Mesendoderm (in vitro differentiated cells): ENCODE measurements at regions not wholly inside any gene's neighbourhood (a gene's known extent, or its start where the extent isn't known, plus 50 kb on each side); places are given as distances from the start of the nearest gene placed in this dataset.

Experiments used
- DNase-seq: peaks from one replicate; pipeline ENCODE4 v3.0.0; 2013
- H2AK5ac ChIP-seq: 2 replicates; pipeline ENCODE4 v1.6.1; 2013; ENCODE audit warnings: low read length, inconsistent platforms
- H2BK120ac ChIP-seq: 2 replicates; pipeline ENCODE4 v1.6.1; 2013; ENCODE audit warnings: low read depth, mild to moderate bottlenecking, low read length, moderate library complexity, mixed read lengths
- H2BK15ac ChIP-seq: replicated peaks from 2 replicates; pipeline ENCODE4 v1.6.1; 2013; ENCODE audit warnings: low read depth, mild to moderate bottlenecking, moderate library complexity
- H2BK5ac ChIP-seq: 2 replicates; pipeline ENCODE4 v1.6.1; 2013; ENCODE audit warnings: low read length, inconsistent platforms
- H3K18ac ChIP-seq: 2 replicates; pipeline ENCODE4 v1.6.1; 2013; ENCODE audit warnings: mild to moderate bottlenecking, low read length, mixed read lengths
- H3K23ac ChIP-seq: one replicate; pipeline ENCODE4 v1.6.1; 2013; ENCODE audit warnings: low read length
- H3K27ac ChIP-seq: 2 replicates; pipeline ENCODE4 v1.5.1; 2013; ENCODE audit warnings: low read depth, mild to moderate bottlenecking, inconsistent platforms, low read length, moderate library complexity
- H3K27me3 ChIP-seq: 2 replicates; pipeline ENCODE4 v1.6.1; 2013; ENCODE audit warnings: low read length, control low read depth, mild to moderate bottlenecking, inconsistent platforms; ENCODE audit not compliant: insufficient read depth, poor library complexity
- H3K36me3 ChIP-seq: 2 replicates; pipeline ENCODE4 v1.6.1; 2013; ENCODE audit warnings: low read length, inconsistent platforms; ENCODE audit not compliant: control insufficient read depth, insufficient read depth
- H3K4ac ChIP-seq: one replicate; pipeline ENCODE4 v1.6.1; 2013; ENCODE audit warnings: low read depth, mild to moderate bottlenecking, low read length, moderate library complexity
- H3K4me1 ChIP-seq: 2 replicates; pipeline ENCODE4 v1.6.1; 2013; ENCODE audit warnings: low read depth, low read length, inconsistent platforms; ENCODE audit not compliant: control insufficient read depth
- H3K4me2 ChIP-seq: 2 replicates; pipeline ENCODE4 v1.6.1; 2013; ENCODE audit warnings: low read length
- H3K4me3 ChIP-seq: 2 replicates; pipeline ENCODE4 v1.5.1; 2013; ENCODE audit warnings: mild to moderate bottlenecking, low read length
- H3K56ac ChIP-seq: one replicate; pipeline ENCODE4 v1.6.1; 2013; ENCODE audit warnings: low read length
- H3K79me1 ChIP-seq: 2 replicates; pipeline ENCODE4 v1.6.1; 2013; ENCODE audit warnings: low read length, inconsistent platforms
- H3K79me2 ChIP-seq: 2 replicates; pipeline ENCODE4 v1.6.1; 2013; ENCODE audit warnings: mild to moderate bottlenecking, low read length; ENCODE audit not compliant: control insufficient read depth, insufficient read depth
- H3K9ac ChIP-seq: 2 replicates; pipeline ENCODE4 v1.6.1; 2013; ENCODE audit warnings: low read length, inconsistent platforms
- H4K5ac ChIP-seq: one replicate; pipeline ENCODE4 v1.6.1; 2013; ENCODE audit warnings: low read length
- H4K8ac ChIP-seq: one replicate; pipeline ENCODE4 v1.6.1; 2013; ENCODE audit warnings: low read depth, mild to moderate bottlenecking, control low read depth, low read length, moderate library complexity
- WGBS: extraction: QIAGEN DNeasy Blood & Tissue Kit; methylation state at CpG from one replicate; pipeline ENCODE4 v1.1.7; 2013; ENCODE audit warnings: low lambda C conversion rate, missing lambda C conversion rate; ENCODE audit not compliant: insufficient coverage; ENCODE audit errors: extremely low coverage; 5-methylcytosine and 5-hydroxymethylcytosine counted together

DNA sequence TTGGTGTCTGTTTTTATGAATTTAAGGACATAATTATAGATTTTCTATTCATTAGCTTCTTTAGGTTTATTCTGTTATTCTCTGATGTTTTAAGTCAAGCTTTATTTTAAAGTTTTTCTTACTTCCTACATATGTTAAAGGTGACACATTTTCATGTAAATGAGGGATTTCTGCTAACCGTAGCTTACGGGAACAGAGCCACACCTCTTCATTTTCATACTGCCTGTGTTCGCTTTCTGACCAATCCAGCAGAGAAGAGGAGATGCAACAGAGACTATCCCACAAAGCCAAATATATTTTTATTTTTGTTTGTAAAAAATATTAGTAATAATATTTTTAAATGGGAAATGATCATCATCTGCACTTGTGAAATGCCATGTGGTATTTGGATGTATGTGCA lies 774.1 kb downstream of the BRD1 start:
- Histone ChIP-seq H3K18ac (no peak overlapping the region), H3K4me1 (no peaks in the 10 kb centered on the region), H3K9ac (no peak overlapping the region), H3K36me3 (no peaks in the 10 kb centered on the region), H4K5ac (no peak overlapping the region), H3K79me2 (no peaks in the 10 kb centered on the region), H2BK5ac (no peak overlapping the region), H3K27ac (no peak overlapping the region), H3K27me3 (no peaks in the 10 kb centered on the region), H2AK5ac (no peak overlapping the region), H3K4me3 (no peak overlapping the region), H3K4me2 (no peak overlapping the region), H3K79me1 (no peaks in the 10 kb centered on the region), H3K56ac (no peak overlapping the region), H3K23ac (no peak overlapping the region), H2BK15ac (no peak overlapping the region), H3K4ac (no peak overlapping the region), H2BK120ac (no peak overlapping the region), H4K8ac (no peak overlapping the region)
- DNase-seq = no peak
- no CpG with 5 or more reads among the region's 3 CpGs for WGBS

DNA sequence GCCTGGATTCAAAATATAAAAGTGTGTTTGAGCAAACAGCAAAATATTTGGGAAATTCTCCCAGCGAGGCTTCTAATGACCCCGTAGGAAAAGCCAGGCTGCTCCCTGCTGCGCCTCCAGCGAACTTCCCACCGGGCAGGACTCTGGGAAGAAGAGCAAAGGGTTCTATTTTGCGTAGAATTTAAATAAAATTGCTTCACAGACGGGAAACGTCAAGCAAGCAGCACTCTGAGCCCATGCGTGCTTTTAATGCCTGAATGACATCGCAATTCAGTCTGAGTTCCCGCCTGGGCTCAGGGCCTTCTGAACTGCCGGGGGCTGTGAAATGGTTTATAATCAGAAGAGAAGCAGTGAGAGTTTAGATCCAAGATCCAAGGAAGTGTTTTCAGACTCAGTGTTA lies 775.1 kb downstream of the BRD1 start:
- H3K79me2 ChIP-seq = no peaks in the 10 kb centered on the region
- no peak overlapping the region for H4K5ac ChIP-seq
- no peak overlapping the region for H2BK5ac ChIP-seq
- no peak overlapping the region for H3K4me3 ChIP-seq
- no peaks in the 10 kb centered on the region for H3K36me3 ChIP-seq
- H3K56ac ChIP-seq = no peak overlapping the region
- H2BK120ac ChIP-seq = no peak overlapping the region
- no peaks in the 10 kb centered on the region for H3K27me3 ChIP-seq
- H2BK15ac ChIP-seq = no peak overlapping the region
- no peak overlapping the region for H3K4ac ChIP-seq
- H3K27ac ChIP-seq = no peak overlapping the region
- no peak for DNase-seq
- no peak overlapping the region for H3K18ac ChIP-seq
- no peak overlapping the region for H3K23ac ChIP-seq
- H3K4me2 ChIP-seq = no peak overlapping the region
- H3K4me1 ChIP-seq = no peaks in the 10 kb centered on the region
- WGBS = no CpG with 5 or more reads among the region's 12 CpGs
- H3K79me1 ChIP-seq = no peaks in the 10 kb centered on the region
- no peak overlapping the region for H3K9ac ChIP-seq
- H4K8ac ChIP-seq = no peak overlapping the region
- H2AK5ac ChIP-seq = no peak overlapping the region

DNA sequence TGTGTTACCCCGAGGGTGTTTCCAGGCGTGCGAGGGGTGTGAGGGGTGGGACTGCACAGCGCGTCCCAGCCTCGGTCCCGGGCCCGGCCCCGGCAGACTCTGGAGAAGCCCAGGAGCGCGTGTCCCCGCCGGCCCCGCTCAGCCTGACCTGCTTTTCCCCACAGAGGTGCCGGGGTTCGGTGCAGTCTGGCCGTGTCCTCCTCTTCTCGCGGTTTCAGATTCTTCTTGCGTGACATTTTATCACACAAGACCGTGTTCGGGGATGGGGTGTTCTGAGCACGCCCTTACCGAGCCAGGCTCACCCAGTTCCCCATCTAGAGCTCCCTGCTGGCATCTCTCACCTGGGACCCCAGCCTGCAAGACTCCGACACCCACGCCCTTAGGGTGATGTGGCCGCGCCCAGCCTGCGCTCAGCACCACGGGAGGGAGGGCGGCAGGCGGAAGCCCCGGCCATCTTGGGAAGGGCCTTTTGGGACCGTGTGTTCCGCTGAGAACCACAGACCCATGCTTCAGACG lies 775.6 kb downstream of the BRD1 start:
- no peak overlapping the region for H3K18ac ChIP-seq
- no peaks in the 10 kb centered on the region for H3K36me3 ChIP-seq
- no peak overlapping the region for H3K4me2 ChIP-seq
- no peak overlapping the region for H3K27ac ChIP-seq
- H4K8ac ChIP-seq = no peak overlapping the region
- no peaks in the 10 kb centered on the region for H3K27me3 ChIP-seq
- H3K4ac ChIP-seq = no peak overlapping the region
- no peak overlapping the region for H4K5ac ChIP-seq
- H3K79me2 ChIP-seq = no peaks in the 10 kb centered on the region
- H2BK15ac ChIP-seq = no peak overlapping the region
- DNase-seq = no peak
- WGBS = no CpG with 5 or more reads among the region's 36 CpGs
- no peak overlapping the region for H2BK120ac ChIP-seq
- no peak overlapping the region for H3K4me3 ChIP-seq
- no peak overlapping the region for H2BK5ac ChIP-seq
- no peak overlapping the region for H3K56ac ChIP-seq
- no peaks in the 10 kb centered on the region for H3K79me1 ChIP-seq
- no peak overlapping the region for H3K9ac ChIP-seq
- no peak overlapping the region for H2AK5ac ChIP-seq
- H3K23ac ChIP-seq = no peak overlapping the region
- no peaks in the 10 kb centered on the region for H3K4me1 ChIP-seq

DNA sequence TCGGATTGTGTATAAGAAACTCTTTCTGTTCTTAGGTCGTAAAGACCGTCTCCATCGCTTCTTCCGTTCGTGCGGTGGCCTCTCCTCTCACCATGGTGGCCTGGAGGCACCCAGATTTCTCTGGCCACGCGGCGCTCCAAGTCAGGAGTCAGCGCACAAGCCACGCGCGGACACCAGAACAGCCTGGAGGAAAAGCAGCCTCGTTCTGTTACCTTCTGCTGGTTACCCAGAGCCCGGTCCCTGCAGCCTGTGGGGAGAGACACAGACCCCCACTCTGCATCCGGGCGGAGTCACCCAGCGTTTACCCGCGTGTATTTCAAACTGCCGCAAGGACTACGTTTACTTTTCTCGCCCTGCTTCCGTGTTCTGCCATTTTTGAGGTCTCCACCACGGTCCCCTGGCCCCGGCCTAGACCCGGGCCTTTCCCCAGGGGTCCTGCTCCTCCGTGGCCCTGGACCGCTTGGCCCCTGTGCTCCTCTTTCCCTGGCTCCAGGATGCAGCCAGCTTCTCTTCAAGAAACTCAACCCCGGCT lies 776.1 kb downstream of the BRD1 start:
- Histone ChIP-seq H3K4me3 (no peak overlapping the region), H3K4me1 (no peaks in the 10 kb centered on the region), H3K79me2 (no peaks in the 10 kb centered on the region), H3K56ac (no peak overlapping the region), H2BK120ac (no peak overlapping the region), H3K9ac (no peak overlapping the region), H3K23ac (no peak overlapping the region), H4K5ac (no peak overlapping the region), H3K4me2 (no peak overlapping the region), H2BK15ac (no peak overlapping the region), H4K8ac (no peak overlapping the region), H3K27ac (no peak overlapping the region), H3K27me3 (no peaks in the 10 kb centered on the region), H3K79me1 (no peaks in the 10 kb centered on the region), H2BK5ac (no peak overlapping the region), H3K36me3 (no peaks in the 10 kb centered on the region), H2AK5ac (no peak overlapping the region), H3K18ac (no peak overlapping the region), H3K4ac (no peak overlapping the region)
- no CpG with 5 or more reads among the region's 31 CpGs for WGBS
- DNase-seq = no peak

DNA sequence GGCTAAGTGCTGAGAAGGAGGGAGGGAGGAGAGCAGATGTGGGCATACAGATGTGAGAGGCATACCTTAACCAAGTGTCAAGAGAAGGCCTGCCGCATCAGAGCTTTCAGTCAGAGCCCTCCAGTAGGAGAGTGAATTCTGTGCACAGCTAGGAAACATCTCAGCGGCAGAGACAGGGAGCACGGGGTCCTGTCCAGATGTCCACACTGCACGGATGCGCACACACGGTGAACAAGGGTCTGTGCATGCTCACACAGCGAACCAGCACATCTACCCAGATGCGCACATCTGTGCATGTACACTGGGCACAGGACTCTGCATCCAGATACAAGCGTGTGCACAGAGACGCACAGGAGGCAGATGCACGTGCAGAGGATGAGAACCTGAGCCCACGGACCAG lies 778.0 kb downstream of the BRD1 start:
- no peaks in the 10 kb centered on the region for H3K4me1 ChIP-seq
- no peaks in the 10 kb centered on the region for H3K27me3 ChIP-seq
- H3K4me2 ChIP-seq = no peak overlapping the region
- no peak overlapping the region for H3K27ac ChIP-seq
- no peaks in the 10 kb centered on the region for H3K36me3 ChIP-seq
- no peak overlapping the region for H4K5ac ChIP-seq
- H4K8ac ChIP-seq = no peak overlapping the region
- no peak overlapping the region for H3K23ac ChIP-seq
- H2BK15ac ChIP-seq = no peak overlapping the region
- no peak overlapping the region for H3K56ac ChIP-seq
- no peak for DNase-seq
- no peaks in the 10 kb centered on the region for H3K79me2 ChIP-seq
- no CpG with 5 or more reads among the region's 12 CpGs for WGBS
- H3K4me3 ChIP-seq = no peak overlapping the region
- H3K79me1 ChIP-seq = no peaks in the 10 kb centered on the region
- H3K4ac ChIP-seq = no peak overlapping the region
- no peak overlapping the region for H2BK5ac ChIP-seq
- H2BK120ac ChIP-seq = no peak overlapping the region
- H3K9ac ChIP-seq = no peak overlapping the region
- H2AK5ac ChIP-seq = no peak overlapping the region
- no peak overlapping the region for H3K18ac ChIP-seq

DNA sequence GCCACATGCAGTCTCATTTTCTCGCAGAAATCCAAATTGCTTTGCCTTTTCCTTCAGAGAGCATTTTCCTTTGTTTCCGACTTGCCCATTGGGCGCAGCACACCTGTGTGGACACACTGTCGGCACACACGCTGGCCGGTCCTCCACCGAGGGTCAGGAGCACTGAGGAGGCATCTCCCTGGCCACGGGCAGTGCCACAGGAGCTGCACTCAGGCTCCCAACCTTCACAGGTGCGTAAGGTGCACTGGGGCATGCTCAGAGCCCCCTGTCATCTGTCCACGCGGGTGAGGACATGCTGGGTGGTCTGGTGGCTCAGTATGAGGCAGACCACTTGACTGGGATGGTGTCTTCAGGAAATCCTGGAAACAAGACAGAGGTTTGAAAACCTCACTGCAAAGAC lies 779.1 kb downstream of the BRD1 start:
- Histone ChIP-seq H3K36me3 (no peaks in the 10 kb centered on the region), H3K56ac (no peak overlapping the region), H3K4me1 (no peaks in the 10 kb centered on the region), H3K4me3 (no peak overlapping the region), H2BK5ac (no peak overlapping the region), H3K23ac (no peak overlapping the region), H3K79me1 (no peaks in the 10 kb centered on the region), H3K4ac (no peak overlapping the region), H3K79me2 (no peaks in the 10 kb centered on the region), H3K27me3 (no peaks in the 10 kb centered on the region), H3K4me2 (no peak overlapping the region), H3K27ac (no peak overlapping the region), H4K5ac (no peak overlapping the region), H3K18ac (no peak overlapping the region), H3K9ac (no peak overlapping the region), H2AK5ac (no peak overlapping the region), H2BK120ac (no peak overlapping the region), H4K8ac (no peak overlapping the region), H2BK15ac (no peak overlapping the region)
- no peak for DNase-seq
- WGBS = no CpG with 5 or more reads among the region's 11 CpGs
